ENCODE measurements at regions not wholly inside any gene's neighbourhood (a gene's known extent, or its start where the extent isn't known, plus 50 kb on each side); places are given as distances from the start of the nearest gene placed in this dataset.
"Not testable (repeated sequence)": the region's sequence is repeated elsewhere in the genome, so short reads cannot be mapped to it uniquely, and the experiment has no call there.

- no peak for DNase-seq
These were observed 51.0 kb upstream of the CHCHD3 start for GRCh38 chr7:133132906-133133305.

DNA sequence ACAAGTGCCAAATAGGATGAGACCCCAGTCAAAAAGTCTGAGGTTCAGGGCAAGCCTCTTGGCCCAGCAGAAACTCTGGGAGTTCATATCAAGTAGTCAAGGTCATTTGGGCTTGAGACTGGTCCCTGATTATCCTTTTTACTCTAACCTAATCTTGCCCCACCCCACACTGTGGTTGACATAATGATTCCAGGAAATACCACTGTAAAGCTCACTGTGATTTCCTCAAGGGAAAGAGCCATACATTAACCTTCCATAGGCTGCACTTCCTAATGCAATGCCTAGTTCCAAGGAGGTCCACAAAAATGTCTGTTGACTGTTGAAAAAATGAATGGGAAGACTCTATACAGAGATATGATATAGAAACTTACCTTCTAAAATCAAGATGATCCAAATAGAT, 52.9 kb upstream of the CHCHD3 start:
- DNase-seq, result no peak

DNA sequence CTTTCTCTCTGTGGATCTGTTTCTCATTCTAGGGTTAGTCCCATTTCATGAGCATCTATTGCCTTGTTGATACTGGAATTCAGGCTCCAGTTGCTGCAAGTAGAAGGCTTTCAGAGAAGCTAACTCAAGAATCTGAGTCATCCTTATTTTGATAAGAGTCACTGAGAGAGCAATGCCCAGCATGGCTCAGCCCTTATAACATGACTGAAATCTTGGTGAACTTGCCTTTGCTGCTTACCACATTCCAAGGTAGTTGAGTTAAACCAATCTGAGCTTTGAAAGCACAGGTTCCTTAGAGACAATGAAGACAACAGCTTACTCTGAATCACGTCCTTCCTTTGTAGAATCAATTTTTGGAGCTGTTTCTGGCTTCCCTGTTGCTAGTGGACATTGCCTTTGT, 53.6 kb upstream of the CHCHD3 start:
- DNase-seq, result no peak

DNA sequence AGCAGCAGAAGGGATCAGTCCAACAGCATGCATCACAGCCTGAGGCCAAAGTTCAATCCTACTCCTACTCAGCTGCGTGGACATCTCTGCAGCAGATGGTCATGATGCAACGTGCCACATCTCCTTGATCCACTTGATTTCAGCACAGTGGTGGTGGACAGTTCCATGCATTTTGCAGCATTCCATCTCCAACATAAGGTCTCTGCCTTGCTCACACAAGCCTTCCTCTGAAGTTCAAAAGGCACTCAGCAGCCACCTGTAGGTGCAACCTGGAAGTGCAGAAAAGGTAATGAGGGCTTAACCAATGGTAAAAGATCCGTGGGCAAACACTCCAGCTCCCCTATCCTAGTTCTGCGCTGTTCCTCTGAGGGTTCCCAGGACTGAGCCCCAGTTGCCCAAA, 57.5 kb upstream of the CHCHD3 start:
- no peak for DNase-seq

- no peak for DNase-seq
These were observed 57.9 kb upstream of the CHCHD3 start for GRCh38 chr7:133139801-133140200.

DNA sequence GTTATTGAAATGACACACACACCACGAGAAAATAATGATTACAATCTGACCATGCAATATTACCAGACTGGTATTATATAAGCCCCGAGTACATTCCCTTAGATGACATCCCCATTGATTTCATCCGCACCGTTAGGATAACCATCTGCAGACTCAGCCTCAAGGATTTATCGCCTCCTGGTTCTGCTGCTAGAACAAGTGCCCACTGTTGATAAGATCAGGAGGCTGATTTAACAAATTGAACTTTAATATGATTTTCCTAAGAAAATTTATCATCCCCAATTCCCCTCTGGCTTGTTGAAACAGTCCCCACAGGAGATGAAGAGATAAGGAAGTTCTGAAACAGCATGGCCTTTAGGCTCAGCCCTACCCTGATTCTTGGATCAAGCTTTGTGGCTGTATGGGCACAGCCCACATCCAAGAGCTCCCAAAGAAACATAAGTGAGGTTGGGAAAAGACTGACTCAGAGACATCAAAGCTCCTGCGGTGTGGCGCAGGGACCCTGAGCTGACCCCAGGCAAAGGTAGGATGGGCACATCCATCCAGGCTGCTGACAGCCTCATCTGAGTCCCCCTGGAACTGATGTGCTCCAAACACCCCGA, 59.2 kb upstream of the CHCHD3 start:
- DNase-seq, result no peak

DNA sequence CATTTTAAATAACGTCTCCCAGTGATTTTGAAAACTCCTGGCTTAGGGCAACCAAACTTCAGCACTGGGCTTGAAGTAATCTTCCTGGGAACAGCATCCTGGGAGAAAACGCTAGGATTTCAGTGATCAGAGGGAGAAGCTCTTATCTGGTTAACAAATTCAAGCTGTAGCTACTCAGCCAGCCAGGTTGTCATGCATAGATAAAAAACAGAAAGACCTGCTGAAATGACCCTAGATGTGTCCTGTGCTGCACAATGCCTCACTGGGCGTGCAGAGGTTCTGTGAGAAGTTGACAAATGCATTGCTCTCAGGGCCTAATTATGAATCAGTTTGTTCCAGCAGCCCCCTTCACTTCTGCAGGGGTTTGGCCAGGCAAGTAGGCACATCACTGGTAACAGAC, 68.9 kb upstream of the CHCHD3 start:
- DNase-seq, result no peak

GRCh38 chr7:133152875-133153274, 71.0 kb upstream of the CHCHD3 start:
- no peak for DNase-seq

DNA sequence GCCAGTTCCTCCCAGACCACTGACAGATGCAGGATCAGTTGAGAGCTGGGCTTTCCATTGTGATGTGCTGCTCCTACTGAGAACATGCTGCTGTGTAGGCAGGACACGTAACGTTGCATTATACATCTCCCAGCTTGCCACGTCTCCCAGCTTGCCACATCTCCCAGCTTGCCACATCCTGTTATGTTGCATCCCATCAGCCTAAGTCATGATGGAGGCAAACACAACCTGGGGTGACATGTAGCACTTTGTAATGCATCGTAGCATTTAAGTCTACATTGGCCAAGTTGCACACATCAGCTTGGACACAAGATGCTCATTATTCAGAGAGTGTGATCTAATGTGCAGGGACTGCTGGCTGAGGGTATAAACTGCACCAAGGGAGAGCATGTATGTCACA, 73.3 kb upstream of the CHCHD3 start:
- DNase-seq, result no peak

DNA sequence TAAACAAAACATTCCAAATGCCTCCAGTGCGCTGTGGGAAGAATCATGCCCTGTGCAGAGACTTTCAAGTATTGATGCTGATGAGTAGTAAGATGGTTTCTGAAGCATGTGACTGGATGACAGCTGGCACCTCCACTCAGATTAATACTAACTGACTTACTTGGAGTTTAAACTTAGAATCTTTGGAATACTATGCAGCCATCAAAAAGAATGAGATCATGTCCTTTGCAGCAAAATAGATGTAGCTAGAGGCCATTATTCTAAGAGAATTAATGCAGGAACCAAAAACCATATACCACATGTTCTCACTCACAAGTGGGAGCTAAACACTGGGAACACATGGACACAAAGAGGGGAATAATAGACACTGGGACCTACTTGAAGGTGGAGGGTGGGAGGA, 73.8 kb upstream of the CHCHD3 start:
- DNase-seq, result no peak

GRCh38 chr7:133157045-133157444, 75.2 kb upstream of the CHCHD3 start:
- DNase-seq, result no peak

GRCh38 chr7:133164498-133164897, 82.6 kb upstream of the CHCHD3 start:
- no peak for DNase-seq

DNA sequence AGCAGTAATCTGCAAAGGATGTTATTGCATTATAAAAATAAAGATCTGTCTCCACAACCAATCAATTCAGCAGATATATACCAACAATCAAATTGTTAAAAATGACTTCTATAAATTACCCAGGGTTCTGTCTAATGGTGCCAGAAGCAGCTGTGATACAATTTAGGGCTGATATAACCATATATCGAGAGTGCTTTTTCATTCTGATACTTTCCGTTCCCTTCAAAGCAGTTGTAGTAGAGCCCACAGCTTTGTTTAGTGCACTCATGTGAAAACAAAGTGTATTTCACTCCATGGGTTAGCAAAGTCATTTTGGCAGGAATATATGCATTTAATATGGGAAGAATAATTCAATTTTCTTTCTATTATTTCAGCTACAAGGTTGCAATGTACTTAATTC, 83.1 kb upstream of the CHCHD3 start:
- DNase-seq, result no peak

- no peak for DNase-seq
These were observed 83.6 kb upstream of the CHCHD3 start for GRCh38 chr7:133165529-133165928.

DNA sequence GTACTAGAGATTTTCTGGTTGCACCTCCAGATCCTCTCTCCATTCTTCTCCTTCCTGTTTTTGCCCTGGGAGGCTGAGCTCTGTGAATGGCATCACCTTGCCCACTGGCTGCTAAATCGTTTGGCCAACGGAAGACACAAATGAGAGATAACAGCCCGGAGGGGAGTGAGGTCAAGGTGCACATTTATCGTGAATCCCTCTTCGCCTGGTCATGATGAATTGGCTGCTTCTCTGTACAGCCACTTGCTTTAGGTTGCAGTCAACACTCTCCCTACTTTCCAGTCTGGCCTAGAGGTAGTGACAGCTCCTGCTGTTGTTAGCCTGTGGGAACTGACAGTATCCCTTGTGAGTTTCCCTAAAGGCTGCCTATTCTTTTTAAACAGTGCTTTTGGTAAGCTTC, 85.4 kb upstream of the CHCHD3 start:
- DNase-seq, result no peak

- not testable (repeated sequence) for DNase-seq
These were observed 83.6 kb upstream of the EXOC4 start for GRCh38 chr7:133169167-133169822.

DNA sequence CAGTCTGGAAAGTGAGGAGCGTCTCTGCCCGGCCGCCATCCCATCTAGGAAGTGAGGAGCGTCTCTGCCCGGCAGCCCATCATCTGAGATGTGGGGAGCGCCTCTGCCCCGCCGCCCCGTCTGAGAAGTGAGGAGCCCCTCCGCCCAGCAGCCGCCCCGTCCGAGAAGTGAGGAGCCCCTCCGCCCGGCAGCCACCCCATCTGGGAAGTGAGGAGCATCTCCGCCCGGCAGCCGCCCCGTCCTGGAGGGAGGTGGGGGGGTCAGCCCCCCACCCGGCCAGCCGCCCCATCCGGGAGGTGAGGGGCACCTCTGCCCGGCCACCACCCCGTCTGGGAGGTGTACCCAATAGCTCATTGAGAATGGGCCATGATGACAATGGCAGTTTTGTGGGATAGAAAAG, 75.4 kb upstream of the EXOC4 start:
- not testable (repeated sequence) for DNase-seq

GRCh38 chr7:133180717-133181116, 72.2 kb upstream of the EXOC4 start:
- DNase-seq, result no peak

DNA sequence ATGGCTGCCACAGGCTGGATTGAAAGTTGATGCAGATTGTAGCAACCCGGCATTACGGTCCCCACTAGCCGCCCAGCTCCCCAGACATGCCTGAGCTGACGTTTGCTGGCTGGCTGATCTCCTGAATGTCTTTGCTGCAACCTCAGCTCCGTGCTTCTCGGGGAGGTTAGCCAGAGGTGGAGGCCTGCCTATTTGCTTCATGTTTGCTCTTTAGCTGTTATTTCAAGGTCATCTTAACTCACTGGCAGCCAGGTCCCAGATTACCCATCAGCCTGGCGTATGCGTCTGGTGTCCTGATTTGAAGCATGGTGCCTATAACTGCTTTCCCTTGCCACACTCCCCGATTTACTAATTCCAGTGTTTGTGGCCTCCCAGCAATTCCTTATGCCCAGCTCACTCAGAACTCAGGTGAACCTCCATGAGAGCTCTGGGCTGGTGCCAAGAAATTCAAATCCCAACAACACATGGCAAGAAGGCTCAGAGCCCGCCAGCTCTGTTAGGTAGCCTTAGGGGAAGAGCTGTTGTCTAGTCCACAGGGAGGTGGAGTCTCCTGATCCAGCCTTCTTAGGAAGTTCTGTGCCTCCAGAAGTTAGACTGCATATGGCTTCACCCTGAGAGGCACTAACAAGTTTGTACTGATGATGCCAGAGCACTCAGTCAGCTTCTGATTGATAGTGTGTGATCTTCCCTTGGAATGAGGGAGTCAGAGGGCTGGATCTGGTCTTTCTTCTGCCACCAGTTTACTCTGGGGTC, 69.7 kb upstream of the EXOC4 start:
- peak; percentile 64 for DNase-seq

DNA sequence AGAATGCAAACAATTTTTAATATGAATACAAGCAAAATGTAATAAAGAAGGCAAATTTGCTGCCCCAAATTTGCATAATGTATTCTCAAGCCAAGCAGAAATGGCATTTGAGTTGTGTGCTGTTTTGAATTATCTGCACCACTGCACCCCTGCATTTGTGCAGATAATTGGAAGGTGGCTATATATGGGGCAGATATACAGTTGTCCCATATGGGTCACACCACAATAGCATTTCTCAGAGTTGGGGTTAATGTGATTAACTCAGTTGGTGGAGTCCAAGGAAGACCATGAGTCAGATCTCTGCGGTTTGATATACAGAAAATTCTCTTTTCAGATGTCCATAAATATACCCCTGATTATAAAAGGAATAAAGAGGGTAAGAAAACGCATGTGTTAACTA, 68.9 kb upstream of the EXOC4 start:
- DNase-seq, result no peak

GRCh38 chr7:133185512-133185911, 67.4 kb upstream of the EXOC4 start:
- no peak for DNase-seq

DNA sequence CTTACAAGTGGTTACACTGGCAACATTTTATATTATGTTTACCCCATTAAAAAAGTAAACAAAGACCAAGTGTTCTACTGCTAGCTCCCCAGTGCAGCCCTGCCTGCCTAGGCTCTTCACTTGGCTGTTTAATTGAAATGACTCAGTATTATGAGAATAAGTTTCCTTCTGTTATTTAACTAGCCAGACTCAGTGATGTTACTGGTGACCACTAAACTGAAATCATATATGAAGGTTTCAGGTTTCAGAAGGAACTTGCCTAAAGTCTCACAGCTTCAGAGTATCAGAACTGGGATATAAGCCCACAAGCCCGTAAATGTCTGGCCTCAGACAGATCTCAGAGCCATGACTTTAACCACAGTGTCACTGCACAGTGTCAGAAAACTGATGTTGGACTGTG, 66.8 kb upstream of the EXOC4 start:
- no peak for DNase-seq

DNA sequence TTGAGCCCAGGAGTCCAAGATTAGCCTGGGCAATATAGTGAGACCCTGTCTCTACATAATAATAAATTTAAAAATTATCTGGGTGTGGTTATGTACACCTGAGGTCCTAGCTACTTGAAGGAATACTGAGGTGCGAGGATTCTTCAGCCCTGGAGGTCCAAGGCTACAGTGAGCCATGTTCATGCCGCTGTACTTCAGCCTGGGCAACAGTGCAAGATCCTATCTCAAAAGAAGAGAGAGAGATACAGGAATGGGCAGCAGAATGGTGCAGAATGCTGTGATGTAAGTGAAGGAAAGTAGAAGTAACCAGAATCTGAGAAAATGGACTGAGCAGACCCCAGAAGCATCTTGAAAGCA, 62.7 kb upstream of the EXOC4 start:
- DNase-seq, result no peak

- DNase-seq, result no peak
These were observed 62.2 kb upstream of the EXOC4 start for GRCh38 chr7:133190650-133191049.

DNA sequence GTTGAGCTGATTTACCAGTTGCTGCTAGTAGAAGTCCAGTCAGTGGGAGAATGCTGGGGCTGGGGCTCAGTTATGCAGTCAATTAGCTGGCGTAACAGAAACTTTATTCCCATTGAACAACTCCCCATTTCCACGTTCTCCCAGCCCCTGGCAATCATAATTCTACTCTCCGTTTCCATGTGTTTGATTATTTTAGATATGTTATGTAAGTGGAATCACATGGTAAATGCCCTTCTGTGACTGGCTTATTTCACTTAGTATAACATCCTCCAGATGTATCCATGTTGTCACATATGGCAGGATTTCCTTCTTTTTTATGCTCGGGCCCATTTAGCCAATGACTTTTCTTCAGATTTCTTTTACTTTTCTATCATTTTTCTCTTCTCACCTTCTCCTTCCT, 61.1 kb upstream of the EXOC4 start:
- no peak for DNase-seq
